HG02642 (cell line): ENCODE measurements at regions not wholly inside any gene's neighbourhood (a gene's known extent, or its start where the extent isn't known, plus 50 kb on each side); places are given as distances from the start of the nearest gene placed in this dataset.
"Not testable (repeated sequence)": the region's sequence is repeated elsewhere in the genome, so short reads cannot be mapped to it uniquely, and the experiment has no call there.

Experiments used
- ATAC-seq: cut with Tn5 transposase; IDR thresholded peaks from one replicate; pipeline ENCODE4 v1.9.1; 2021; ENCODE audit warnings: mild to moderate bottlenecking; ENCODE audit not compliant: unreplicated experiment, poor library complexity

GRCh38 chrX:15127010-15127409, 142.9 kb downstream of the ASB9 start:
- ATAC-seq = no peak

- ATAC-seq = no peak
Measured at GRCh38 chrX:15116900-15117299, 153.0 kb downstream of the ASB9 start.

- ATAC-seq = no peak
Measured at GRCh38 chrX:15114743-15115566, 154.9 kb downstream of the ASB9 start.

GRCh38 chrX:15107367-15107988, 162.4 kb downstream of the ASB9 start:
- ATAC-seq = no peak

- no peak for ATAC-seq
Measured at GRCh38 chrX:15098505-15098904, 171.4 kb downstream of the ASB9 start.

DNA sequence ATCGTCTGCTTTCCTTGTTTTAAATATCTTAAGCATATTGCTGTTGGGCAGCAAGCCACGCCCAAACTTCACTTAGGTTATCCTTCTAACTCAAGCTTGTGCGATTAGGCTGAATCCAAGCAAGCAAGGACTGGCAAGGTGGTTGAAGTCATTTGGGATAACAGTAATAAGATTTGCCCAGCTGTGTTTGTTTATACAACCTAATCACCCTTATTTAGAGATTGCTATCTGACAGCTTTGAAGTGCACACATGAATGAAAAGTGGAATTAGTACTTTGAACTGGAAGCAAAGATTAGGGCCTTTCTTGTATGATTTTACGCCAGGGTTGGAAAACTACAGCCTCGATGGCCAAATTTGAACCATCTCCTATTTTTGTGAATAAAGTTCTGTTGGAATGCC, 182.1 kb downstream of the ASB9 start:
- no peak for ATAC-seq

DNA sequence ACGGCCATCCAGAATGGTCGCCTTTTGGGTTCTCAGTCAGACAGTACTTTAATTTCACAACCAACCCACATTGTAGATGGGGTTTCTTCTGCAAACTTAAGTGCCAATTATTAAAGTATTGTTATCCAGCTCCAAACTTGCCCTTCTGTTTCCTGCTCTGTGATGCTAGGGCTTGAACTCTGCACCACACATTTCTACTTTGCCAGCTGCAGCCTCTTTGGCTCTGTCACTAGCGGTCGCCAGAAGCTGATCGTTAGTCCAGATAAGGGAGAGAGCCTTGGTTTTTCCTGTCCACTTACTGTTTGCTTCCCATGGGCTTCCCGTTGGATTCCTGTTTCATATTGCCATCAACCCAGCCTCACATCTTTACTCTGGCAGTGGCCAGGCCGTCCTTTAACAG, 196.6 kb downstream of the ASB9 start:
- no peak for ATAC-seq

DNA sequence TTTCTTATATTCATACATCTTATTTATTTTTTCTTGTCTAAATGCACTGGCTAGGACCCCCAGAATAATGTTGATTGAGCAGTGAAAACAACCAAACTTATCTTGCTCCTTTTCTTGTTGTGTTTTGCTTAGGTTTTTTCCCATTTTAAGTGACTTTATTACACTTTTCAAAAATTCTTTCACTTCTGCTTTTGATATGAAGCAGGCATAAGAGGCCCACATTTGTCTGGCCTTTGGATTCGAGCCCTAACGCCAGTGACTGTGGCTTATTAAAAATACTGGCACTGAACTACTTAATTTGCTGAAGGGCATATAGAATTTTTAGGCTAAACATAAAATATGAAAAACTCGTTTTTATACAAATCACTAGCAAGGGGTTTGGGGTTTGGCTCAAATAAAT, 197.0 kb downstream of the ASB9 start:
- no peak for ATAC-seq

DNA sequence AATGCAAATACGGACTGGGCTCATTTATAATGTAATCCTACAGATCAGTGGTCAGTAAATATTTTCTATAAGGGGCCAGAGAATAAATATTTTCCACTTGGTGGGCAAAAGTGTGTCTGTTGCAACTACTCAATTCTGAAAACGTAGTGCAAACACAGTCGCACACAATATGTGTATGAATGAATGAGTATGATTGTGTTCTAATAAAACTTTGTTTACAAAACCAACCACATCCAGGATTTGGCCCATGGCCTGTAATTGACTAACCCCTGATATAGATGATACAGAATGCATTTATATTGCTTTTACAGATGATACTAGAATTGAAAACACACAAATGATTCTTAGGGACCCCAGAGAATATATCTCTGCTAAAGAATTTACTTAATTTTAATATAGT, 197.6 kb downstream of the ASB9 start:
- no peak for ATAC-seq

DNA sequence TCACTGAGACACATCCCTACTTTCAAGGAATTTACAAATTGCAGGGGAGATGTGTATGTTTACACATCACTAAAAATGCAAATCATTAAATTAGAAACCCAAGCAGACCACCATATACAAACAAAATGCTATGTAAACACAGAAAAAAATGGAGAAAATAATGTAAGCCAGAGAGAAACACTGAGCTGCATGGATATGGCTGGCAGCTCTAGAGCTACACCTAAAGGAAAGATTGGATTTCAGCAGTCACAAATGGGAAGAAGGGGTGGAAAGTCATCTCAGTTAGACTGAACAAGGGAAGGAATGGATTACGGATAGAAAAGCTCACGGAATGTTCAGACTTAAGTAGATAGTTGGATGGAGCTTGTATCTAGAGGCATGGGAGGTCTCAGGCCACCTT, 186.3 kb downstream of the MOSPD2 start:
- ATAC-seq = no peak

GRCh38 chrX:15056044-15056443, 182.8 kb downstream of the MOSPD2 start:
- no peak for ATAC-seq

DNA sequence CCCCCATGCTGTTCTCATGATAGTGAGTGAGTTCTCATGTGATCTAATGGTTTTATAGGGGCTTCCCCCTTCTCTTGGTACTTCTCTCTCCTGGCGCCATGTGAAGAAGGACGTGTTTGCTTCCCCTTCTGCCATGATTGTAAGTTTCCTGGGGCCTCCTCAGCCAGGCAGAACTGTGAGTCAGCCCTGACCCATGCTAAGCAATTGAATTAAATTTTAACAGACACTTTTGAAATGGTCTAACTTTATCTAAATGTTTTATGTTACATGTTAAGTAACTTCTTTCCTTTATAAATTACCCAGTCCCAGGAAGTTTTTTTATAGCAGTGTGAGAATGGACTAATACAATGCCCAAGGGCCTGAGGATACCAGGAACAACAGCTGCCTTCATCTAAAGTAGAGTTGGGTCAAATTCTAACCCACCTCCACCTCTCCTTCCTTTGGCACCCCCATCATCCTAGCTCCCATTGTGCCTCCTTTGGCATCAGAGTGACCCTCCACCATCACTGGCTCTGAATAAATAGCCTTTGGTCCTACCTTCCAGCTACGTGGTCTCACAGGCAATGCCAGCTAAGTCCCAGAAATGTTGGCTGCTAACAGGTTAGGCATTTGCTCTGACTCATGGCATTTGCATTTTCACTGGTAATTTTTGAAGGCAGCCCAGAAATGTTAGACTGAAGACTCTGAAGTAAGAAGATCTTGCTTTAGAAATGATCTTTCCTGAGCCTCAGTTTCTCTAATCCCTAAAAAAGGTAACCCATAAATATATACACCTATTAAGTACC, 182.1 kb downstream of the MOSPD2 start:
- no peak for ATAC-seq

DNA sequence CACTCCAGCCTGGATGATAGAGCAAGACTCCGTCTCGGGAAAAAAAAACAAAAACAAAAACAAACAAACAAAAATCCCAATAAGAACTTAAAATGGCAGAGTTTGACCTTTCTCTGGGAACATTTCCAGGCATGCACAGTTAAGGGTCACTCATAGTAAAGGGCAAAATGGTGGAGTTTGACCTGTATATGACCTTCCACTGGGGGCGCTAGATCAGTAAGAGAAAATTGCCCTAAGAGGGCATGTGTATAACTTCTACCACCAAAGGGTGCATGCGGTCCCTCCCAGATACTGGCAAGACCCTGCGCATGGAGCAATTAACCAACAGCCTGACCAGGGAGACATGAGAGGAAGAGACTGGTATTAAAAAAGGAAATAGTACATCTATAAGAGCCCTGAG, 177.2 kb downstream of the MOSPD2 start:
- no peak for ATAC-seq

GRCh38 chrX:15043538-15043937, 170.3 kb downstream of the MOSPD2 start:
- ATAC-seq = no peak

GRCh38 chrX:15033917-15034316, 160.7 kb downstream of the MOSPD2 start:
- no peak for ATAC-seq

DNA sequence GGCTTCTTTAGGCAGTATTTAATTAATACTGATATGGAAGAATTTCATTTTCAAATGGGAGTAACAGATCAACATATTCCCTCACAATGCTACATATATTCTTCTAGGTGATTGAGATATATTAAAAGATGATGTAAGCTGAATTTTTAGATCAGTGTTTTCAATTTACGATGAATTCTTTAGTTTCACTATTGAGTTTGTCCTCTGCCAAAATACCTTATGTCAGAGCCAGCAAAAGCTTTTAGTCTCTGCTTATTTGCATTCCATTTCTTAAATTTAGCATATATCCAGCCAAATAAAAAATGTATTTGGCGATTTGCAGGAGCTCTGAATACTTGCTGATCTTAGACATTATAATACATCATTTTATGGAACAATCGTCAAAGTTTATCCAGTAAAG, 144.3 kb downstream of the MOSPD2 start:
- no peak for ATAC-seq

GRCh38 chrX:15016051-15016450, 142.8 kb downstream of the MOSPD2 start:
- ATAC-seq = no peak

GRCh38 chrX:15014281-15014680, 141.1 kb downstream of the MOSPD2 start:
- no peak for ATAC-seq

GRCh38 chrX:15013461-15013860, 140.2 kb downstream of the MOSPD2 start:
- no peak for ATAC-seq

DNA sequence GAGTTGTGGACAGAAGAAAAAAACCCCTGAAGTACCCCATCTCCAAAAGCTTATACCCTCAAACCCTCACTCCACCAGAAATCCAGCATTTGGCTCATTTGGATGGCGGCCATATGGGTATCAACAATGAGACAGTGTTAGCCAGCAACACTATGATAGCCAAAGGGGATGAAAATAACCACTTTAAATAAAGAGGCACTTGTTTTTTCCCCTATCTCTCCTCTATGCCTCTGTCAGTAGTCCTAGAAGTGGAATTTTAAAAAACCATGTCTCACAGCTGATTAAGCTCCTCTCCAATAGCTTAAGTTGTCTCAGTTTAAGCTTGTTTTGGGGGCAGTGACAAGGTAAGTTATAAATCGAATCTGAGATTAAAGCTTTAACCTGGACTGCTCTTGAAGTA, 124.0 kb downstream of the MOSPD2 start:
- ATAC-seq = no peak

- not testable (repeated sequence) for ATAC-seq
Measured at GRCh38 chrX:14984425-14984824, 111.2 kb downstream of the MOSPD2 start.
